Mesothelial cell of epicardium (in vitro differentiated cells): ENCODE measurements at regions not wholly inside any gene's neighbourhood (a gene's known extent, or its start where the extent isn't known, plus 50 kb on each side); places are given as distances from the start of the nearest gene placed in this dataset.

Experiments used
- DNase-seq, 2 experiments: peaks; one replicate each; pipeline ENCODE4 v3.0.0; 2021; ENCODE audit warnings: low spot score in 2 of 2; ENCODE audit not compliant: unreplicated experiment in 2 of 2
- H3K27ac Mint-ChIP-seq: 2 replicates; pipeline ENCODE4 v1.8.0; 2021; ENCODE audit warnings: mixed read lengths
- H3K27me3 Mint-ChIP-seq: 2 replicates; pipeline ENCODE4 v1.8.0; 2021; ENCODE audit warnings: low read depth, mixed read lengths
- H3K36me3 Mint-ChIP-seq: 2 replicates; pipeline ENCODE4 v1.8.0; 2021; ENCODE audit warnings: mixed read lengths
- H3K4me1 Mint-ChIP-seq: 2 replicates; pipeline ENCODE4 v1.8.0; 2021; ENCODE audit warnings: mixed read lengths
- H3K4me3 Mint-ChIP-seq: 2 replicates; pipeline ENCODE4 v1.8.0; 2021; ENCODE audit warnings: mild to moderate bottlenecking, moderate library complexity, mixed read lengths
- H3K9me3 Mint-ChIP-seq: 2 replicates; pipeline ENCODE4 v1.8.0; 2021; ENCODE audit warnings: mixed read lengths
- TF ChIP-seq, protein P1 (sequence below): fragments of 200-600 bp; sonication (generic); IDR thresholded peaks from one replicate; pipeline ENCODE4 v1.5.0; 2021; ENCODE audit warnings: antibody characterized with exemption; ENCODE audit not compliant: unreplicated experiment

GRCh38 chr3:95607926-95608325, 1206.5 kb upstream of the EPHA6 start:
- H3K27me3 Mint-ChIP-seq = no peaks in the 10 kb centered on the region
- TF ChIP-seq, protein P1, sequence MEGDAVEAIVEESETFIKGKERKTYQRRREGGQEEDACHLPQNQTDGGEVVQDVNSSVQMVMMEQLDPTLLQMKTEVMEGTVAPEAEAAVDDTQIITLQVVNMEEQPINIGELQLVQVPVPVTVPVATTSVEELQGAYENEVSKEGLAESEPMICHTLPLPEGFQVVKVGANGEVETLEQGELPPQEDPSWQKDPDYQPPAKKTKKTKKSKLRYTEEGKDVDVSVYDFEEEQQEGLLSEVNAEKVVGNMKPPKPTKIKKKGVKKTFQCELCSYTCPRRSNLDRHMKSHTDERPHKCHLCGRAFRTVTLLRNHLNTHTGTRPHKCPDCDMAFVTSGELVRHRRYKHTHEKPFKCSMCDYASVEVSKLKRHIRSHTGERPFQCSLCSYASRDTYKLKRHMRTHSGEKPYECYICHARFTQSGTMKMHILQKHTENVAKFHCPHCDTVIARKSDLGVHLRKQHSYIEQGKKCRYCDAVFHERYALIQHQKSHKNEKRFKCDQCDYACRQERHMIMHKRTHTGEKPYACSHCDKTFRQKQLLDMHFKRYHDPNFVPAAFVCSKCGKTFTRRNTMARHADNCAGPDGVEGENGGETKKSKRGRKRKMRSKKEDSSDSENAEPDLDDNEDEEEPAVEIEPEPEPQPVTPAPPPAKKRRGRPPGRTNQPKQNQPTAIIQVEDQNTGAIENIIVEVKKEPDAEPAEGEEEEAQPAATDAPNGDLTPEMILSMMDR = no peak
- peaks cover 15% of the 10 kb centered on the region for H3K36me3 Mint-ChIP-seq
- DNase-seq = no peak
- H3K4me3 Mint-ChIP-seq = no peak overlapping the region
- H3K27ac Mint-ChIP-seq = no peak overlapping the region
- peaks cover 55% of the 10 kb centered on the region for H3K9me3 Mint-ChIP-seq
- H3K4me1 Mint-ChIP-seq = peaks cover 2% of the 10 kb centered on the region

DNA sequence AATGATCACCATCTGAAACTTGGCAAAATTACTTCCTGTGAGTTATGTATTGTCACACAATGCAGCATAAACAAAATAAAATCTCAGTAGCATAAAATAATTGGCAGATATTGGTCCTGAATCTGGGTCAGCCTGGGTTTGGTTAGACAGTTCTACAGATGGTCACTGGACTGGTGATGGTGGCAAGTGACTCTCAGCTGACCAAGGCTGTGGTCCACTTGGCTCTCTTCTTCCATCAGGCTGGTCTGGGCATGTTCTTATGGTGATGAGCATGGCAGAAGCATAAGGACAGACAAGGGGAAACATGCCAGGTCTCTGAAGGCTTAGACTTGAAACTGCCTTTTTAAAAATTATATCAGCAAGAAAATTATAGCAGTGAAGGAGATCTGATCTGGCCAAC, 1205.0 kb upstream of the EPHA6 start:
- Mint-ChIP-seq H3K27ac (no peak overlapping the region), H3K27me3 (no peaks in the 10 kb centered on the region), H3K9me3 (peaks cover 54% of the 10 kb centered on the region), H3K4me3 (no peak overlapping the region), H3K36me3 (peaks cover 15% of the 10 kb centered on the region), H3K4me1 (peaks cover 2% of the 10 kb centered on the region)
- TF ChIP-seq, protein P1 = no peak
- no peak for DNase-seq

DNA sequence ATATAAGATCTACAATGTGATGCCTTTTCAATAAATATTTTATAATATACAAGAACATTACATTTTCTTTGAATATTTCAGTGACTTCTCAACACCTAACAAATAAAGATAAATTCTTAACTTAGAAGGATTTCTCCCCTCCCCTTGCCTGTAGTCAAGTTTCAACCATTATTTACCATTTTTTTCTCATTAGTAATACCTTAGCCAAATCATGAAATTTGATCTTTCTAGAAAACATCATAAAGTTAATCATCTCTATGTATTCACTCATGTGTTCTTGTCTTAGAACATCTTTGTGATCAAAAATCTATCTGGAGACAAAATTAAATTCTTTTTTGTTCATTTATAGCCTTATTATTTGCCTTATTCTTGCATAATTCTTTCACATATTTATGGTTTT, 1201.8 kb upstream of the EPHA6 start:
- TF ChIP-seq, protein P1 = no peak
- Mint-ChIP-seq H3K36me3 (peaks cover 6% of the 10 kb centered on the region), H3K4me1 (peaks cover 10% of the 10 kb centered on the region), H3K27ac (no peak overlapping the region), H3K9me3 (peaks cover 27% of the 10 kb centered on the region), H3K27me3 (no peaks in the 10 kb centered on the region), H3K4me3 (no peak overlapping the region)
- DNase-seq = no peak

- Mint-ChIP-seq H3K9me3 (peaks cover 20% of the 10 kb centered on the region), H3K4me1 (peaks cover 17% of the 10 kb centered on the region), H3K4me3 (no peak overlapping the region), H3K27ac (no peak overlapping the region), H3K36me3 (peaks cover 2% of the 10 kb centered on the region), H3K27me3 (no peaks in the 10 kb centered on the region)
- TF ChIP-seq, protein P1 = no peak
- DNase-seq = no peak
Measured at GRCh38 chr3:95613993-95614392, 1200.4 kb upstream of the EPHA6 start.

DNA sequence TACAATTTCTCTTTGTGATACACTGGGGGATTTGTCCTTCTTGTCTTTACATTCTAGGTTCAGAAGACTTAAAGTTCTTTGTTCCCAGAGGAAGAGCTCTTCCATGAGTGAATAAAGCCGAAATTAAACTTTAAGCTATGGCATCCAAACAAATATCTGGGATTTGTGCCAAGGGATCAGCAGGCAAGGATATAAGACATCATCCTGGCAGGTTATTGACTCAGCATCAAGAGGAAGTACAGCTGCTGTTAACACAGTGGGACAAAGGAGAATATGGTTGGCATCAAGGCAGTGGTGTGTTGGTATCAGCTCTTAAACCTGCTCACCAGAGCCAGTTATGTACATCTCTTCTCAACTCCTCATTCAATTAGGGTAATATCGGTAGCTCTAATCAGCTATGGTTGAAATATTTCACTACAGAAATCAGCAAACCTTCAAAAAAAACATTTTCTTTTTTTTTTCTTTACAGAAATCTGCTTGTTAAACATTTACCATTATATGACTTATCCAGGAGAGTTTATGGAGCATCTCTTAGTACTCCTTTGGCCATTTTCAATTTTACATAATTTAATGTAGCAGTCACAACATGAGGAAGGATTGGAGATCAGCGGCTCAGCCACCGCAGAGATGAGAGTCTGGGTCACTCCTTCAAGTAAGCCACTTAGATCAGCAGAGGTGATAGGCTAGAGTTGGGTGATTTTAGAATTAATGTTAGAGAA, 1198.6 kb upstream of the EPHA6 start:
- Mint-ChIP-seq H3K4me1 (peaks cover 17% of the 10 kb centered on the region), H3K4me3 (no peak overlapping the region), H3K36me3 (no peaks in the 10 kb centered on the region), H3K27ac (no peak overlapping the region), H3K27me3 (no peaks in the 10 kb centered on the region), H3K9me3 (peaks cover 8% of the 10 kb centered on the region)
- TF ChIP-seq, protein P1 = no peak
- no peak for DNase-seq
